HepG2 (cell line): ENCODE measurements at regions not wholly inside any gene's neighbourhood (a gene's known extent, or its start where the extent isn't known, plus 50 kb on each side); places are given as distances from the start of the nearest gene placed in this dataset.
"Not testable (repeated sequence)": the region's sequence is repeated elsewhere in the genome, so short reads cannot be mapped to it uniquely, and the experiment has no call there.

Experiments used
- ATAC-seq: fragments of 200-7000 bp; cut with Tn5 transposase; 3 replicates; pipeline ENCODE4 v1.9.1; 2020; ENCODE audit warnings: mild to moderate bottlenecking, moderate library complexity
- BruUV-seq: library from RNA; stranded (reverse); fragments of 400-500 nt; replicated peaks from 2 replicates; lab custom pipeline; 2021; lab: Mats Ljungman, UMichigan
- CTCF ChIA-PET: fragments of 300-600 bp; formaldehyde crosslinking; extraction: SDS; loops from one replicate; lab custom pipeline; 2021; ENCODE audit warnings: low total read pairs, inconsistent platforms, low intra/inter-chr PET ratio; lab: Yijun Ruan, JAX
- POLR2A ChIA-PET: fragments of 350-600 bp; sonication (Branson Sonifier 250); formaldehyde crosslinking; loops from one replicate; lab custom pipeline; 2020; ENCODE audit warnings: antibody characterized with exemption, inconsistent platforms; lab: Yijun Ruan, JAX
- DNase-seq: peaks from one replicate; pipeline ENCODE4 v3.0.0-alpha.2; 2015; ENCODE audit warnings: low spot score
- FAIRE-seq: peaks from 3 replicates; lab custom pipeline; 2011; peaks lifted over from hg19 to GRCh38; lab: Jason Lieb, UNC
- H2AFZ ChIP-seq: one replicate; pipeline ENCODE4 v1.6.1; 2011; ENCODE audit warnings: low read length, inconsistent platforms
- H3K27ac ChIP-seq: fragments of 300-600 bp; 3 replicates; pipeline ENCODE4 v1.8.0; 2011; ENCODE audit warnings: mixed run types, mild to moderate bottlenecking, mixed read lengths, low read length, inconsistent platforms; ENCODE audit not compliant: insufficient read depth; ENCODE audit errors: extremely low read length
- H3K27me3 ChIP-seq, 2 experiments: fragments of 200-600 bp in 1 of 2; 2 replicates in 1 of 2; 3 replicates in 1 of 2; pipeline versions ENCODE4 v1.6.0 to v1.8.0; 2011; ENCODE audit warnings: low read length in 2 of 2, mild to moderate bottlenecking in 2 of 2, moderate library complexity in 2 of 2, inconsistent platforms in 1 of 2; ENCODE audit not compliant: insufficient read depth in 2 of 2, control insufficient read depth in 1 of 2
- H3K36me3 ChIP-seq, 2 experiments: fragments of 200-600 bp in 1 of 2; replicated peaks in 1 of 2; 2 replicates in 1 of 2; 3 replicates in 1 of 2; pipeline versions ENCODE4 v1.5.1 to v1.8.0; 2011; ENCODE audit warnings: low read length in 2 of 2, inconsistent platforms in 1 of 2; ENCODE audit not compliant: insufficient read depth in 2 of 2, control insufficient read depth in 1 of 2
- H3K4me1 ChIP-seq: 2 replicates; pipeline ENCODE4 v1.5.1; 2012; ENCODE audit warnings: low read length, inconsistent platforms; ENCODE audit not compliant: insufficient read depth
- H3K4me2 ChIP-seq: 2 replicates; pipeline ENCODE4 v1.6.0; 2011; ENCODE audit warnings: low read depth, low read length, inconsistent platforms
- H3K4me3 ChIP-seq, 3 experiments: fragments of 200-600 bp in 1 of 3; sonication (generic), shearing (Covaris generic) in 1 of 3; replicated peaks in 1 of 3; 2 replicates each; pipeline ENCODE4 v1.5.1; 2011 to 2016; ENCODE audit warnings: low read length in 3 of 3, inconsistent platforms in 2 of 3, low read depth in 2 of 3, mild to moderate bottlenecking in 2 of 3, control low read depth in 1 of 3, mixed read lengths in 1 of 3; ENCODE audit not compliant: insufficient read depth in 1 of 3
- H3K79me2 ChIP-seq: one replicate; pipeline ENCODE4 v1.6.1; 2011; ENCODE audit warnings: low read length, inconsistent platforms; ENCODE audit not compliant: insufficient read depth
- H3K9ac ChIP-seq: 2 replicates; pipeline ENCODE4 v1.6.0; 2011; ENCODE audit warnings: mild to moderate bottlenecking, low read depth, low read length, inconsistent platforms; ENCODE audit not compliant: insufficient read depth
- H3K9me3 ChIP-seq: 2 replicates; pipeline ENCODE4 v1.5.1; 2012; ENCODE audit warnings: mild to moderate bottlenecking, low read length
- H4K20me1 ChIP-seq: 2 replicates; pipeline ENCODE4 v1.6.0; 2011; ENCODE audit warnings: inconsistent platforms, mild to moderate bottlenecking, low read length, moderate library complexity; ENCODE audit not compliant: insufficient read depth
- AGO2 ChIP-seq: fragments of 200-400 bp; formaldehyde crosslinking; optimal IDR thresholded peaks from 2 replicates; pipeline ENCODE3; 2017; ENCODE audit warnings: mild to moderate bottlenecking, low read depth, low read length, moderate library complexity
- GATA4 ChIP-seq: sonication (generic); IDR thresholded peaks from 2 replicates; pipeline ENCODE4 v1.6.1; 2016; ENCODE audit warnings: antibody characterized with exemption, low read depth, borderline replicate concordance
- MAFK ChIP-seq, 2 experiments: IDR thresholded peaks in 1 of 2; conservative IDR thresholded peaks in 1 of 2; 2 replicates each; pipeline ENCODE4 v1.6.1; 2011; ENCODE audit warnings: improper control_type of control experiment in 2 of 2, low read length in 2 of 2
- RBAK ChIP-seq: sonication (generic); formaldehyde crosslinking; IDR thresholded peaks from 2 replicates; pipeline ENCODE4 v1.5.1; 2020; ENCODE audit warnings: mild to moderate bottlenecking, missing genetic modification reagents
- SMARCC2 ChIP-seq: fragments of 450-650 bp; IDR thresholded peaks from 2 replicates; pipeline ENCODE4 v1.6.1; 2017; ENCODE audit warnings: antibody characterized with exemption, mild to moderate bottlenecking
- THAP9 ChIP-seq: sonication (generic); formaldehyde crosslinking; IDR thresholded peaks from 2 replicates; pipeline ENCODE4; 2020; ENCODE audit warnings: missing genetic modification reagents, mild to moderate bottlenecking, borderline replicate concordance
- ZBTB10 ChIP-seq: sonication (generic); formaldehyde crosslinking; IDR thresholded peaks from 2 replicates; pipeline ENCODE4 v1.4.0; 2020; ENCODE audit warnings: missing genetic modification reagents, borderline replicate concordance
- ZFP36 ChIP-seq: fragments of 150-350 bp; IDR thresholded peaks from 2 replicates; pipeline ENCODE4 v1.6.1; 2018; ENCODE audit warnings: borderline replicate concordance, low read length, low read depth; ENCODE audit not compliant: partially characterized antibody
- ZSCAN20 ChIP-seq: sonication (generic); formaldehyde crosslinking; IDR thresholded peaks from 2 replicates; pipeline ENCODE4 v1.4.0; 2020; ENCODE audit warnings: missing genetic modification reagents, mild to moderate bottlenecking, borderline replicate concordance
- WGBS: methylation state at CpG from one replicate; pipeline ENCODE4 v1.1.6; 2017; ENCODE audit warnings: low lambda C conversion rate; 5-methylcytosine and 5-hydroxymethylcytosine counted together
- in situ Hi-C: cut with HindIII; loops from 2 replicates; pipeline ENCODE4 v1.10.0; 2017; ENCODE audit warnings: low pct_unique_long_range_greater_than_20kb; ENCODE audit not compliant: extremely low pct_ligation_motif_present
- intact Hi-C: fragments of 100-400 bp; cut with micrococcal nuclease; formaldehyde crosslinking; loops from one replicate; pipeline ENCODE4 v1.10.0; 2022; ENCODE audit not compliant: unreplicated experiment

- no peak for TF ChIP-seq MAFK (conservative IDR thresholded peaks at IDR 0.05 in 1 of 2, IDR thresholded peaks at IDR 0.05 in 1 of 2; ENCODE audit: low read length in 2 of 2)
- TF ChIP-seq SMARCC2: no peak
- TF ChIP-seq GATA4: no peak
- no peak for TF ChIP-seq ZFP36
- no peak for TF ChIP-seq RBAK
- no peak for TF ChIP-seq AGO2
- TF ChIP-seq ZBTB10: no peak
- TF ChIP-seq THAP9 (CRISPR knock-in tag): no peak
- TF ChIP-seq ZSCAN20 (CRISPR knock-in tag): no peak
- TF ChIP-seq, all 625 proteins: peak for 0
These were observed 63.3 kb upstream of the ME3 start (continued) for GRCh38 chr11:86735451-86736290.

GRCh38 chr11:86732739-86733138 lies 60.3 kb upstream of the ME3 start:
- WGBS: no CpG with 5 or more reads among the region's 1 CpG
- in situ Hi-C loops, H3K27ac ChIP-seq: not testable (repeated sequence)

DNA sequence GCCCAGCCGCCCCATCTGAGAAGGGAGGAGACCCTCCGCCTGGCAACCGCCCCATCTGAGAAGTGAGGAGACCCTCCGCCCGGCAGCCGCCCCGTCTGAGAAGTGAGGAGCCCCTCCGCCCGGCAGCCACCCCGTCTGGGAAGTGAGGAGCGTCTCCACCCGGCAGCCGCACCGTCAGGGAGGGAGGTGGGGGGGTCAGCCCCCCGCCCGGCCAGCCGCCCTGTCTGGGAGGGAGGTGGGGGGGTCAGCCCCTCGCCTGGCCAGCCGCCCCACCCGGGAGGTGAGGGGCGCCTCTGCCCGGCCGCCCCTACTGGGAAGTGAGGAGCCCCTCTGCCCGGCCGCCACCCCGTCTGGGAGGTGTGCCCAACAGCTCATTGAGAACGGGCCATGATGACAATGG lies 59.9 kb upstream of the ME3 start:
- H3K9ac ChIP-seq, H2AFZ ChIP-seq, DNase-seq, ATAC-seq, FAIRE-seq, in situ Hi-C loops, BruUV-seq, H3K79me2 ChIP-seq, H3K27ac ChIP-seq, H3K4me3 ChIP-seq, POLR2A ChIA-PET, H4K20me1 ChIP-seq, intact Hi-C loops, CTCF ChIA-PET, H3K27me3 ChIP-seq, H3K9me3 ChIP-seq, H3K36me3 ChIP-seq, H3K4me2 ChIP-seq, H3K4me1 ChIP-seq: not testable (repeated sequence)
- WGBS: 89% methylated on average over 7 of the region's 27 CpGs

More at GRCh38 chr11:86732739-86733138, 60.3 kb upstream of the ME3 start:
- H3K4me1 ChIP-seq, H3K9me3 ChIP-seq, BruUV-seq, H3K9ac ChIP-seq, H3K36me3 ChIP-seq, H4K20me1 ChIP-seq, H3K27me3 ChIP-seq, H2AFZ ChIP-seq, H3K4me3 ChIP-seq, POLR2A ChIA-PET, intact Hi-C loops, H3K79me2 ChIP-seq, CTCF ChIA-PET, FAIRE-seq, H3K4me2 ChIP-seq, DNase-seq, ATAC-seq: not testable (repeated sequence)
